Cardiac fibroblast (primary cell): ENCODE measurements at regions not wholly inside any gene's neighbourhood (a gene's known extent, or its start where the extent isn't known, plus 50 kb on each side); places are given as distances from the start of the nearest gene placed in this dataset.
A peak's percentile ranks its signal among the peaks of the same experiment; 100 is the strongest.

Source experiments
- DNase-seq, 2 donors: peaks; one replicate each; pipeline versions ENCODE4 v3.0.0 to v3.0.0-alpha.2; 2010; ENCODE audit warnings: low read depth in 2 of 2
- H3K4me3 ChIP-seq, 2 donors: replicated peaks in 1 of 2; 1 replicate in 1 of 2; 2 replicates in 1 of 2; pipeline ENCODE4 v1.5.1; 2011; ENCODE audit warnings: low read depth in 2 of 2, low read length in 2 of 2, mild to moderate bottlenecking in 2 of 2, moderate library complexity in 1 of 2
- TF ChIP-seq, protein P1 (sequence below): IDR thresholded peaks from one replicate; pipeline ENCODE4 v1.5.1; 2011; ENCODE audit warnings: low read depth, mild to moderate bottlenecking, low read length, inconsistent platforms

GRCh38 chrX:147468600-147468999 lies 443.1 kb upstream of the FMR1 start:
- H3K4me3 ChIP-seq, result no peak overlapping the region
- DNase-seq, result no peak
- TF ChIP-seq, protein P1, sequence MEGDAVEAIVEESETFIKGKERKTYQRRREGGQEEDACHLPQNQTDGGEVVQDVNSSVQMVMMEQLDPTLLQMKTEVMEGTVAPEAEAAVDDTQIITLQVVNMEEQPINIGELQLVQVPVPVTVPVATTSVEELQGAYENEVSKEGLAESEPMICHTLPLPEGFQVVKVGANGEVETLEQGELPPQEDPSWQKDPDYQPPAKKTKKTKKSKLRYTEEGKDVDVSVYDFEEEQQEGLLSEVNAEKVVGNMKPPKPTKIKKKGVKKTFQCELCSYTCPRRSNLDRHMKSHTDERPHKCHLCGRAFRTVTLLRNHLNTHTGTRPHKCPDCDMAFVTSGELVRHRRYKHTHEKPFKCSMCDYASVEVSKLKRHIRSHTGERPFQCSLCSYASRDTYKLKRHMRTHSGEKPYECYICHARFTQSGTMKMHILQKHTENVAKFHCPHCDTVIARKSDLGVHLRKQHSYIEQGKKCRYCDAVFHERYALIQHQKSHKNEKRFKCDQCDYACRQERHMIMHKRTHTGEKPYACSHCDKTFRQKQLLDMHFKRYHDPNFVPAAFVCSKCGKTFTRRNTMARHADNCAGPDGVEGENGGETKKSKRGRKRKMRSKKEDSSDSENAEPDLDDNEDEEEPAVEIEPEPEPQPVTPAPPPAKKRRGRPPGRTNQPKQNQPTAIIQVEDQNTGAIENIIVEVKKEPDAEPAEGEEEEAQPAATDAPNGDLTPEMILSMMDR, result no peak

DNA sequence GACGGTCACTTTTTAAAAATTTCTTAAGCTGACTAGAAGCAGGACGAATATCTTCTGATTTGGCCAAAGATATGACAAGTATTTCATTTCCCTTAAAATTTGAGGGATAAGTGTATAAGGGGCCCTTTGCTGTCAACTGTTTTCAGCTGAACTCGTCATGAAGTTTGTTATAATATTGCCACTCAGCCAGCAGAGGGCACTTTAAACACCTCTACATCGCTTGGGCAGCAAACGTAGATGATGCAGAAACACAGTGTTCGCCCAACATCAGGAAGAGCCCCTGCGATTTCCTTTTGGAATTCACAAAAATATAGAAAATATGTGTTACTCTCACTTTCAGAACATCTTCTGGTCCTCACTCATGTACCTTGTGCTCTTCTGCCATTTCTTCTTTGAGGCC lies 435.7 kb upstream of the FMR1 start:
- H3K4me3 ChIP-seq, result no peak overlapping the region
- TF ChIP-seq, protein P1, result no peak
- DNase-seq, result peak in 1 of 2 donors; percentile 3

- DNase-seq, result no peak
- H3K4me3 ChIP-seq, result no peak overlapping the region
- TF ChIP-seq, protein P1, result no peak
Observed at GRCh38 chrX:147478899-147479298, 432.8 kb upstream of the FMR1 start.

DNA sequence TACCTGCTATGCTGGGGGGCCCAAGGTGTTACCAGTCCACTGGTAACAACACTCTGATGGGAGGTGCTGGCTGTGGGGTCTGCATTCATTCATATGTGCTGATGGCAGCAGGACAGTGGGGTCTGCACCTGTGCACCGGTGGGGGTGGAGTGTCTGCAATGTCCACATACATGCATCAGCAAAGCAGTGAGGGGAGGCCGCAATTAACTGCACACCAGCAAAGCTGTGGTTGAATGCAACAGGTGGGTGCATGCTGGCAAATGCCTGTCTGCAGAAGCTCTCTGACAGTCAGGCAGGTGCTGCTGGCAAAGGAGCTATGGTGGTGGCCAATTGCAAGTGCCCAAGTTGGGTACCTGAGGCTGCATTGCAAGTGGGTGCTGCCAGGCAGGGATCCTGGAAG lies 426.5 kb upstream of the FMR1 start:
- TF ChIP-seq, protein P1, result no peak
- no peak for DNase-seq
- H3K4me3 ChIP-seq, result no peak overlapping the region

GRCh38 chrX:147494365-147494764 lies 417.4 kb upstream of the FMR1 start:
- TF ChIP-seq, protein P1, result no peak
- DNase-seq, result no peak

GRCh38 chrX:147498796-147499195 lies 412.9 kb upstream of the FMR1 start:
- DNase-seq, result no peak
- TF ChIP-seq, protein P1, result no peak
- no peak overlapping the region for H3K4me3 ChIP-seq

More at GRCh38 chrX:147494365-147494764, 417.4 kb upstream of the FMR1 start:
- H3K4me3 ChIP-seq, result no peak overlapping the region

GRCh38 chrX:147522981-147523380 lies 388.7 kb upstream of the FMR1 start:
- TF ChIP-seq, protein P1, result no peak
- no peak for DNase-seq

More at GRCh38 chrX:147522981-147523380, 388.7 kb upstream of the FMR1 start:
- H3K4me3 ChIP-seq, result no peak overlapping the region
